ENCODE measurements at regions not wholly inside any gene's neighbourhood (a gene's known extent, or its start where the extent isn't known, plus 50 kb on each side); places are given as distances from the start of the nearest gene placed in this dataset.

DNA sequence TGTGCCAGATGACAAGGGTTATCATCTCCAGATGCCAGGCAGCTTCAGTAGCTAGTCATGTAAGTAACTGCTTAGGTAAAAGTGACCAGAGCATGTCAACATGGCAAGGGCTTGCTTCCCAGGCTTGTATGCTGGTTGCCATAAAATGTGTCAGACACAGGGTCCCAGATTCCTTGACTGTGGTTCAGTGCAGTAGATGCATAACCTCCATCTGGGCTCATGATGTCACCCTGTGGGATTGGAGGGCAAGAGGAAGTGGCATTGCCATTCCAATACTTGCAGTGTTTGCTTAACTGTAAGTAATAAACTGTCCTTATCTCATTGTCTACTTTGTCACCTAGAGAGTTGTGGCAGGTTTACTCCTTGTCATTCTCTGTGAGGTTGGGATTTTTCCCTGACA lies 226.8 kb downstream of the PCDH17 start:
- no peaks in the 10 kb centered on the region for H3K9me3 ChIP-seq
- intact Hi-C loops (cut with DNase I) = no loop called here
- H3K27me3 ChIP-seq (replicated peaks; ENCODE audit: insufficient read depth) = no peaks in the 10 kb centered on the region
- no peak overlapping the region for H3K4me3 ChIP-seq
- TF ChIP-seq POLR2AphosphoS5 (IDR thresholded peaks at IDR 0.05) = no peak
- TF ChIP-seq, protein P1, sequence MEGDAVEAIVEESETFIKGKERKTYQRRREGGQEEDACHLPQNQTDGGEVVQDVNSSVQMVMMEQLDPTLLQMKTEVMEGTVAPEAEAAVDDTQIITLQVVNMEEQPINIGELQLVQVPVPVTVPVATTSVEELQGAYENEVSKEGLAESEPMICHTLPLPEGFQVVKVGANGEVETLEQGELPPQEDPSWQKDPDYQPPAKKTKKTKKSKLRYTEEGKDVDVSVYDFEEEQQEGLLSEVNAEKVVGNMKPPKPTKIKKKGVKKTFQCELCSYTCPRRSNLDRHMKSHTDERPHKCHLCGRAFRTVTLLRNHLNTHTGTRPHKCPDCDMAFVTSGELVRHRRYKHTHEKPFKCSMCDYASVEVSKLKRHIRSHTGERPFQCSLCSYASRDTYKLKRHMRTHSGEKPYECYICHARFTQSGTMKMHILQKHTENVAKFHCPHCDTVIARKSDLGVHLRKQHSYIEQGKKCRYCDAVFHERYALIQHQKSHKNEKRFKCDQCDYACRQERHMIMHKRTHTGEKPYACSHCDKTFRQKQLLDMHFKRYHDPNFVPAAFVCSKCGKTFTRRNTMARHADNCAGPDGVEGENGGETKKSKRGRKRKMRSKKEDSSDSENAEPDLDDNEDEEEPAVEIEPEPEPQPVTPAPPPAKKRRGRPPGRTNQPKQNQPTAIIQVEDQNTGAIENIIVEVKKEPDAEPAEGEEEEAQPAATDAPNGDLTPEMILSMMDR (IDR thresholded peaks at IDR 0.05) = no peak
- no peak for TF ChIP-seq POLR2A (IDR thresholded peaks at IDR 0.05)
- H3K36me3 ChIP-seq = no peaks in the 10 kb centered on the region
- H3K4me1 ChIP-seq (replicated peaks) = no peaks in the 10 kb centered on the region
- no peak for DNase-seq (ENCODE audit: low spot score)
- H3K27ac ChIP-seq = no peak overlapping the region

DNA sequence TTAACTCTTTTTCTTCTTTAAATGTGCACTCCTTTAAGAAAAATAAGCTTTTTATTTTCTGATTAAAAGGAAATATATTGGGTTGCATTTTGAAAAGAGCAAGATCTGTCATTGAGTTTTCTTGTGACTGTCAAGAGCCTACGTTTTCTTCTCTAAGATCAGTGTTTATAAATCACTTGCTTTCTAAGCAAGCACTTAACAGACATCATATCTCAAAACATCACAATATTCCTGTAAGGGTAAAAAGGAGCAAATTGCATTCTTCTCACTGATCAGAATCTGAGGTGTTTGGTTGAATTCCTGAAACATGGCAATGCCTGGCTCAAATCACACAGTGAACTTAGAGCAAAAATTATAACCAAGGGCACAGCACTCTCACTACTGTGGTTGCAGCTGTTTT lies 231.3 kb downstream of the PCDH17 start:
- intact Hi-C loops (cut with DNase I) = no loop called here
- 66% methylated on average over 1 of the region's 1 CpG for WGBS

DNA sequence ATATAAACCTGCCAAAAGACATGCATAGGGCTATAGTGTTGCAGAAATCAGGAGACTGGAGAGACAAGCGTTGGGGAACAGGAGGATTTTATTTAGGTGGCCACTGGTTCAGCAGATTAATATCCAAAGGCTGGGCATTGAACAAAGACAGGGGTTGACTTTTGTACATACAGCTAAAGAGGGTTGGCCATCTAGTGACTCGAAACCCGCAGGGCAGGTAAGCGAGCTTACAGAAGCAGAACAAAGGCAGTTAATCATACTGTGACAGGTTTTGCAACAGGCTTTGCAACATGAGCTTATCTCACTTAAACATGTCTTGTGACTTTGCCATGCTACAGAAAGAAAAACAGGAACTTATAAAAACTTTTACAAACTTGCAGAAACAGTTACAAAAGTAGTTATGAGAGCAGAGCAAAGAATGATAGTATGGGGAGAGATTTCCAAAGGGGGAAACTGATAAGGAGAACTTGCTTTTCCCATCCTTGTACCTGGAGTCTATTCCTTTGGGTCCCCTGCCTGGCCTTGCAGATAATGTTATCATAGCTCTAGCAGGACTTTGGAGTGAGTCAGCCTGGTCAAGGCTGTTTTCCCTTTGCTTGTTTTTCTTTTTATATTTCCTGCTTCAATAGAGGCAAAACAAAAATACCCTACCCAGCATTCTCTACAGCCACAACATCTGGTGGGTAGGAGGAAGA lies 234.2 kb downstream of the PCDH17 start:
- TF ChIP-seq POLR2AphosphoS5 (IDR thresholded peaks at IDR 0.05) (no peak), POLR2A (IDR thresholded peaks at IDR 0.05) (no peak)
- TF ChIP-seq, protein P1 (IDR thresholded peaks at IDR 0.05) = no peak
- 70% methylated on average over 4 of the region's 4 CpGs for WGBS
- no peaks in the 10 kb centered on the region for H3K9me3 ChIP-seq
- DNase-seq (ENCODE audit: low spot score) = no peak
- no peaks in the 10 kb centered on the region for H3K27me3 ChIP-seq (replicated peaks; ENCODE audit: insufficient read depth)
- H3K4me1 ChIP-seq (replicated peaks) = no peaks in the 10 kb centered on the region
- no peak overlapping the region for H3K27ac ChIP-seq
- H3K36me3 ChIP-seq = no peaks in the 10 kb centered on the region
- no peak overlapping the region for H3K4me3 ChIP-seq
- intact Hi-C loops (cut with DNase I) = no loop called here

More for the DNA sequence above, 231.3 kb downstream of the PCDH17 start:
- H3K9me3 ChIP-seq = no peaks in the 10 kb centered on the region
- no peak for DNase-seq (ENCODE audit: low spot score)
- H3K27me3 ChIP-seq (replicated peaks; ENCODE audit: insufficient read depth) = no peaks in the 10 kb centered on the region
- H3K27ac ChIP-seq = no peak overlapping the region
- TF ChIP-seq, protein P1 (IDR thresholded peaks at IDR 0.05) = no peak
- TF ChIP-seq POLR2AphosphoS5 (IDR thresholded peaks at IDR 0.05) (no peak), POLR2A (IDR thresholded peaks at IDR 0.05) (no peak)
- H3K36me3 ChIP-seq = no peaks in the 10 kb centered on the region
- no peak overlapping the region for H3K4me3 ChIP-seq
- no peaks in the 10 kb centered on the region for H3K4me1 ChIP-seq (replicated peaks)

DNA sequence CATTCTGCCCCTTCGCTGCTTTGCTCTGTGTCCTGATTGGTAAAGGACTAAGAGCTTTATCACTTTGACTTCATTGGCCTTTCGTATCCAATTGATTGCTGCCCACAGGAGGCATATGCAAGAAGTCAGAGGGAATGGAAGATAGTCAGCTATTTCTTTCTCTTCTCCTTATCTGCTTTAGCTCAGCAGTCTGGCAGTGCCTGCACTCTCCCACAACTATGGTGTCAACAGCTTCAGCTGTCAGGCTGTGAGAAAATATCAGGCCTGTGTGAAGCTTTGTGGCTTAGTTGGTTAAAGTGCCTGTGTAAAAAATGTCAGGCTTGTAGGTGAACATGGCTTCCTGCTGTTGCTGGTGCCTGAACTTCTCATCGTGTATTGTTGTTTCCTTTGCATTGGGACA lies 243.0 kb downstream of the PCDH17 start:
- Histone ChIP-seq H3K27me3 (replicated peaks; ENCODE audit: insufficient read depth) (no peaks in the 10 kb centered on the region), H3K9me3 (no peaks in the 10 kb centered on the region), H3K36me3 (no peaks in the 10 kb centered on the region), H3K4me3 (no peak overlapping the region), H3K4me1 (replicated peaks) (no peaks in the 10 kb centered on the region), H3K27ac (no peak overlapping the region)
- intact Hi-C loops (cut with DNase I) = no loop called here
- WGBS = 95% methylated on average over 3 of the region's 3 CpGs
- DNase-seq (ENCODE audit: low spot score) = no peak
- TF ChIP-seq, protein P1 (IDR thresholded peaks at IDR 0.05) = no peak
- TF ChIP-seq POLR2A (IDR thresholded peaks at IDR 0.05) = no peak
- TF ChIP-seq POLR2AphosphoS5 (IDR thresholded peaks at IDR 0.05) = no peak

DNA sequence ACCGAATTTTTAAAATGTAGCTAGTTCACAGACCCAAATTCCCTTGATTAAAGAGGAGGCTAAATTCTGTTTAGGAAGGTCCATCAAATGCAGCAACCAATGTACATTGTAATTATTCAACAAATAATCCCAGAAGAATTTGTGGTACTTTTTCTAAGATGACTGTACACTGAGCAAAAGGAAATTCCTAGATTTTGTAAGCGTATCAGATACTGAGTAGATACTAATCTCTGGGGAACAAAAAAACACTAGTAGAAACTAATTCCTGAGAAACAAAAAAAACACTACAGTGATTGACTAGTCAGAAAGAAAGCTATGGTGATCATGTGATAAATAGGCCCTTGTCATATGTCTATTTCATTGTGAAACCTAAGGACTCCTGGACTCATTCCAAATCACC lies 246.1 kb downstream of the PCDH17 start:
- Histone ChIP-seq H3K27me3 (replicated peaks; ENCODE audit: insufficient read depth) (no peaks in the 10 kb centered on the region), H3K9me3 (no peaks in the 10 kb centered on the region), H3K4me1 (replicated peaks) (no peaks in the 10 kb centered on the region), H3K4me3 (no peak overlapping the region), H3K27ac (no peak overlapping the region), H3K36me3 (no peaks in the 10 kb centered on the region)
- TF ChIP-seq POLR2A (IDR thresholded peaks at IDR 0.05) (no peak), POLR2AphosphoS5 (IDR thresholded peaks at IDR 0.05) (no peak)
- TF ChIP-seq, protein P1 (IDR thresholded peaks at IDR 0.05) = no peak
- no peak for DNase-seq (ENCODE audit: low spot score)
- 95% methylated on average over 2 of the region's 2 CpGs for WGBS
- intact Hi-C loops (cut with DNase I) = no loop called here

Data from prostate gland (tissue), 2 donors.